Kidney tubule cell (primary cell): ENCODE measurements at regions not wholly inside any gene's neighbourhood (a gene's known extent, or its start where the extent isn't known, plus 50 kb on each side); places are given as distances from the start of the nearest gene placed in this dataset.

ENCODE experiments used
- DNase-seq: peaks from one replicate; pipeline ENCODE4 v3.0.0-alpha.2; 2018; ENCODE audit warnings: low spot score

GRCh38 chr7:81648716-81649115 lies 121.1 kb downstream of the HGF start:
- DNase-seq: no peak

DNA sequence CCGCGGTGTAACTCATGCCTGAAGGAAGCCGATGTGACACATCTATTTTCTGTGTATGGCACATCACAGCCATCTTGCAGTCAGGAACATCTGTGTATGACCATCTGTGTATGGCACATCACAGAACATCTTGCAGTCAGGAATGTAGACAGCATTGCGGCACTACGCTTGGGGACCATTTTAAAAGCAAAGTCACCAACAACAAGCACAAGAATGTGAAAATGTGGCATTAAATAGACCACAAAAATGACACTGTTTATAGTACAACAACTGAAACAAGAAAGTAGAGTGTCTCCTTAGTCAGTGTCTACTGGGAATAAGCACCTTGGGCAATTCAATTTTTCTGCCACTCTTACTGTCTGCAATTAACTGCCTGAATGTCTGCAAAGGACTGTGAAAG lies 124.4 kb downstream of the HGF start:
- DNase-seq: no peak

GRCh38 chr7:81641873-81642272 lies 128.0 kb downstream of the HGF start:
- no peak for DNase-seq

- DNase-seq: no peak
These were observed 131.6 kb downstream of the HGF start for GRCh38 chr7:81638198-81638597.

DNA sequence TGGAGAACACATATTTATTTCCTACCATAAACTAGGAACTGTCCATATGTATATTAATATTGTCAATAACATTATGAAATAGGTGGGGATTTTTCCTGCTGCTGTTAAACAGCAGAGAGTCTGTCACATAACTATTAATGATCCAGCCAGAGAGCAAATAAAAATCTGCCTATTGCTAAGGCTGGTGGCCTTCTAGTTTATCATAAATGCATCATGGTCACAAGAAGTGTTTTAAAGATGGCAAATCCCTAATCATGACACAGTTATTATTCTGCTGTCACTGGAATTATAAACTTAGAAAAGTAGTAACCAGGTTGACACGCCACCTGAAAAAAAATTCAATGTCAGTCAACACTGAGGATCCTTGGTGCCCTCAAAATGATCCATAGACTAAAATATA lies 132.3 kb downstream of the HGF start:
- no peak for DNase-seq

DNA sequence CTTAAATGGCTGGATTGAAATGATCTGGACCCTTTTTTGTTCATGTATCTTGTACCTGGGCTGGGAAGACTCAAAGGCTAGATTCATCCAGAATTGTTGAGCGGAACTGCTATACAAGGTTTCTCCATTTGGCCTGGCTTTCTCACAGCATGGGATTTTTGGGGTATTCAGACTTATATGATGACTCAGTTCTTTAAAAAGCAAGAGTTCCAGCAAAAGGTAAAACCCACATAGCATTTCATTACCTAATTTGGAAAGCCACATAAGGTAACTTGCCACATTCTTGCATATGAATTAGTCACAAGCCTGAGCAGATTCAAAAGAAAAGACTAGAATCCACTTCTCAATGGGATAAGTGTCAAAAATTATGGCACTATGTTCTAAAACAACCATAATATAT lies 137.4 kb downstream of the HGF start:
- peak; percentile 45 for DNase-seq

DNA sequence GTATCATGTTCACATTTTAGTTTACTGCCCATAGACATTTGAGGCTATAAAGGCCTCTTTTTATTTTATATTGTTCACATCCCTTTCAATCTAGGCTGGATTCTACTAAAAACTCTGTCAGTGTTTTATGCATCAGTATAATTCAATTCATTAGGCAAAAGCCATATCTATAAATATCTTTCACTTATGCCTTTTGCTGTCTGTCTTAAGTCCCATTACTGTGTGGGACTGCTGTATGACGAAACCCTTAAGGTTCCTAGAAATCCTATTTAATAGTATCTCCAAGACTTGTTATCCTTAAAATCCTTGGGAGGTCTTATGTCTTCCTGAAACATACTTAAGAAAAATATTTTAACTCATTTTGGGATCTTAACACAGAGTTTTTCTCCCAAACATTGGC lies 139.2 kb downstream of the HGF start:
- no peak for DNase-seq

- no peak for DNase-seq
These were observed 140.1 kb downstream of the HGF start for GRCh38 chr7:81629702-81630101.

DNA sequence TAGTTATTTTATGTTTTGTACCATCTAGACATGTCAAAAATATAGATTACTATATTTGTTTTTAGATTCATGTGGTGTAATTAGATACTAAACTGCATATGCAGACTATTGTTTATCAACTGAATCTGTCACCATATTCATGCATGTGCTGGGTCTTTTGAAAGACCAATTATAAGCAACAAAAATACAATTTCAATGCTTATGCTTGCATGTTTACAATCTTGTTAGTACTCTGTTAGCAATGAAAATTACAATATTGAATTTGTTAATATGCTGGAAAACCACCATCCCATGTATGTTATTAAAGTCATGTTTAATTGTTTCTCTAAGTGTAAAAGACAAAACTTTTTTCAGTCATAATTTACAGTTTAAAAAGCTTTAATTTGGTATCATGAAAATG lies 140.9 kb downstream of the HGF start:
- no peak for DNase-seq

GRCh38 chr7:81627536-81628287 lies 142.1 kb downstream of the HGF start:
- no peak for DNase-seq

GRCh38 chr7:81626008-81626407 lies 143.8 kb downstream of the HGF start:
- no peak for DNase-seq

GRCh38 chr7:81624650-81625631 lies 144.9 kb downstream of the HGF start:
- no peak for DNase-seq

DNA sequence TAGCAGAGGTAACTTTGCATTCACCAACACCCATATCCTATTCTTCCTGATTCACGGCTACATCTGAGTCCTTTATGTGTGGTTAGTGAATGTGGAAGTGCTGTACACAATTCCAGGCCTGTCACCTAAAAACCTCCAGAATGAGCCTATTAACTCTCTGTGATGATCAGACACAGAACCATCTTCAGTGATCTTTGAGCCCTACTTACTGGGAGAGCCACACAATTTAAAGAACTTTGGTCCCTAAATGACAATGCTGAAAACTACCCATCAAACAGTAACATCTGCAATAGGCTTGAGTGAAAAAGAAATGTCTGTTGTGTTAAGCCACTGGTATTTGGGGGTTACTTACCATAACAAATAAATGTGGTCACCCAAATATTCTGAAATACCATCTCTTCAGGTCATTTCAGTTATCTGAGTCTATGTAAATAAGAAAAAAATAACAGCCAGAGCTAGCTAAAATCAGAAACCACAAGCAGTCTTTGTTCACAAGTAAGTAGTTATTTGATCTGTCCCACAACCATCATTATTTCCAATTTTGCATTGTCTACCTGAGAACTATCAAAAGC lies 145.7 kb downstream of the HGF start:
- no peak for DNase-seq

GRCh38 chr7:81623251-81623855 lies 146.5 kb downstream of the HGF start:
- no peak for DNase-seq

DNA sequence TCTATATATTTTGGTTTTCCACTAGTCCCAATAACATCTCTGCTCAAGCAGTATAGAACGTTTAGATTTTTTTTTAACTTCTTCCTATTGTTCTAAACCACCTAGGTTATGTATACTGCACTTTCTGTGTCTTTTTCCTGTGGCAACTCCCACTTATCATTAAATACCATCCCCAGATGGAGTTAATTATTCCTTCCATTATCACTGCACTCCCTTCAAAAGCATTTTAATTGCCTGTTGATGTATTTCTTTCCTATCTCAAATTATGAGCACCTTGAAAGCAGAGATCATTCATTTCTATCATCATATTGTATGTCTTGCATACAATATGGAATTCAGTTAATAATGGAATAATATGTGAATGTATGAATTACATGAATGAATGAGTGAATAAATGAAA lies 148.0 kb downstream of the HGF start:
- DNase-seq: no peak

GRCh38 chr7:81618396-81619014 lies 151.3 kb downstream of the HGF start:
- peak; percentile 84 for DNase-seq

- peak; percentile 12 for DNase-seq
These were observed 152.9 kb downstream of the HGF start for GRCh38 chr7:81616951-81617350.

DNA sequence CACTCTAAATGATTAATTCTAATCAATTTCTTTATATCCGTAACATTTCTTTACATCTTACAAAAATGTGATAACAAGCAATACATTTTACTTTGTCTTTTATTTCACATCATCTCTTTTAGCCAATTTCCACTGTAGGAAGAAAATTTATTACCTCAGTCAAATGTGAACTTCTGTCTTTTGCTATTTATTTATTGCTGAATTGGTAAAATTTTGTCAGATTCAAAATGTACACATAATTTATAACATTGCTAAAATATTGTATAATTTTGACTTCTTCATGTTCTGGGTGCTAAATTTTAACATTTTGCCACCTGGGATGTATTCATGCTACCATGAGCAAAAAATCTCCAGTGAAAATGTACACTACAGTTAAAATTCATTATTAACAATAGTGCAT lies 158.0 kb downstream of the HGF start:
- DNase-seq: no peak

GRCh38 chr7:81611040-81611439 lies 158.8 kb downstream of the HGF start:
- DNase-seq: no peak

DNA sequence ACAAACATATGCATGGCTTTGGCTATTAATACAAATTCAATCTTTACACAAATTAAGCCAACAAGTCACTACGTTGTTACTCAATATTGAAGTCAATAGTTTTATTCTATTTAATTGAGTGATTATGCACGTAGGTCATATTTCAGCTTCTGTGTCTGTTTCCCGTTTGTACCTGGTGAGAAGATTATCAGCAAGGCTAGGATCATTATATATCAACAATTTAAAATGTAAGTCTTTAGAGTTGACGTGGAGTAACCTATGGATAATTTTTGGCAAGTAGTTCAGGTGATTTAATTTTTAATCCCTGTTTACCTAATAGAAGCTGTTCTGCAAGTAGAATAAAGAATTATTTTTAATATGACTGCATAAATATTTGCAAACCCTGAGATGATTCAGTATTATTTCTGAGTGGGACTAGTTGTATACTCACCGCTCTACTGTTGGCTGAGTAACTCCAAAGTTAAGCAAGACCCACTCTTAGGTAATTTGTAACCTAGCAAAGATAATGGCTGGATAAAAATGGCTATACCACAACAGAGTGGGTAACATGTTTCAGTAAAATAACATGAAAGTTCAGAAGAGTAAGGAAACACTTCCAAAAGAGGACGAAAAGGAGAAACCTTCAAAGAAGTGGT lies 161.0 kb downstream of the HGF start:
- peak; percentile 37 for DNase-seq

DNA sequence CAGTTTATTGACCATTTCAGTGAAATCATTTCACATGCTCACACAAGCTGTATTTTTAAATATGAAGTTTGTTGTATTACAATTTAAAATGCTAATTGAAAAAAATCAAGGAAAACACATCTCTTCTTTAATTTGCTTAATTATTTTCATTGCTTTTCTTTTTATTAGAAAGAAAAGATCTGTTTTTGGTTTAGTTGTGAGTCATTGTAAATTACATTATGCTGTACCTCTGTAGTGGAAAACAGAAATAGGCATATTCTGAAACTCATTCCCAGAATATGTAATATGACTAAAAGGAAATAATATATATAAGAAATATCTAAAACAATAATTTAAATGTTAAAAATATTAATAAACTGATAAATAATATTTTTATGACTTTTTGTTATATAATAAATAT lies 161.9 kb downstream of the HGF start:
- no peak for DNase-seq
